SK-MEL-5 (cell line): ENCODE measurements at regions not wholly inside any gene's neighbourhood (a gene's known extent, or its start where the extent isn't known, plus 50 kb on each side); places are given as distances from the start of the nearest gene placed in this dataset.

Experiments used
- DNase-seq: peaks from one replicate; pipeline ENCODE4 v3.0.0-alpha.2; 2016; ENCODE audit warnings: low read depth, low spot score
- in situ Hi-C: cut with HindIII; loops from 2 replicates; pipeline ENCODE4 v1.10.0; 2016; ENCODE audit warnings: low sequenced_read_pairs, high pct_unique_total_duplicates, low pct_unique_long_range_greater_than_20kb

DNA sequence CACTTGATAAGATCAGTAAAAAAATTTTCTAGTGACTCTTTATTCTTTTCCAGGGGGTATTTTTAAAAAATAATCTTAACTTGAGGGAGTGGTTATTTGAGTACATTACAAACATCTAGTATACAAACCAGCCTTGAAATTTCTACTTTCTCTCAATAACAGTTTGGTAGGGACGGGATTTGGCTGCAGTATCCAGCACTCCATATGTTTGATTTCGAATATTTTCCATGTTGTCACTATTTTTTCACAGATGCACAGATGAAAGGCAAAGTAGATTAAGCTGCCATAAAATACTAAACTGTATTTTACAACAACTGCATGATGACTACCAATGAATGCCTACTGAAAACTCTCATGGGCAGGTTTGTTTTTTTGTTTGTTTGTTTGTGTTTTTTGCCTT is 225.0 kb downstream of the COX7B2 start:
- DNase-seq, result no peak
- in situ Hi-C loops, result no loop called here

DNA sequence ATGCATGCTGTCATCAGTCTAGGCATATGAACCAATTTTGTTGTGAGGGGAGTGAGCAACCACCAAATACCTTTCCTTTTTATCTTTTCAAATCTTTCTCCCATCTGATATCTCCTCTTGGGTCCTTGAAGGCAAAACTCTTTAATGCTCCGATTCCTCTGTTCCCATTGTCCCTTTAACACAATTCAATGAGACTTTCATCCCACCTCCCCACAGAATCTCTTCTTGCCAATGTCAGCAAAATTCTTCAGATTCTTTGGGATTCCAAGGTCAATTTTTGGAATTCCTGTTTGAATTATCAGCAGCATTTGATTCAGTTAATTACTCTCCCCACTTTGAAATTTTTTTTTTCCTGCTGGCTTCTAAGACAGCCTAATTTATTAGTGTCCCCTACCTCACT is 232.7 kb downstream of the COX7B2 start:
- no peak for DNase-seq
- in situ Hi-C loops, result no loop called here

DNA sequence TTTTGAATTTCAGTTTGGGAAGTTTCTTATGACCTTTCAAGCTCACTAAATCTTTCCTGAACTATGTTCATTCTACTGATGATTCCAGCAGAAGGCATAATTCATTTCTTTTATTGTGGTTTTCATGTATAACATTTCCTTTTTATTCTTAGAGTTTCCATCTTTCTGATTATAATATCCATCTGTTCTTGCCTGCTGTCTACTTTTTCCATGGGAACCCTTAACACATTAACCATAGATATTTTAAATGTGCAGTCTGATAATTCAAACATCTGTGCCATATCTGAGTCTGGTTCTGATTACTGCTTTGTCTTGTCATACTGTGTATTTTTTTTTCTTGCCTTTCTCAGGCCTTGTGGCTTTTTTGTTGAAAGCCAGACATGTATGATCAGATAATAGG is 234.7 kb downstream of the COX7B2 start:
- in situ Hi-C loops, result no loop called here

DNA sequence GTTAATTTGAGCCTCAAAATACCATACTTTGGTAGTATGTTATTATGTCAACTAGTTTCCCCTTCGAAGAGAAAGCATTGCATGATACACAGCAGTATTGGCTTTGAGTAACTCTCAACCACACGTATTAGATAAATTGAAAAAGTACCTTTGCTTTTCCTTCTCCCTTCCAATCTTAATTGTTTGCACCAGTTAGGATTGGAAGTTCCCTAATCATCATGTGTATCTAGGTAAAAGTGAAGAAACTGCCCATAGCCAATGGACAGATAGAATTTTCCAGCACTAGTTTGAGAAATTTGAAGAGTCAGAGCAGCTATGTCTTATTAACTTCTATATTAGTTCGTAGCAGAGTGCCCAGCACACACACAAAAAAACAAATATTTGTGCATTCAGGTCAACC is 241.3 kb downstream of the COX7B2 start:
- in situ Hi-C loops, result no loop called here
- DNase-seq, result peak; percentile 3

More for the DNA sequence above, 234.7 kb downstream of the COX7B2 start:
- no peak for DNase-seq

DNA sequence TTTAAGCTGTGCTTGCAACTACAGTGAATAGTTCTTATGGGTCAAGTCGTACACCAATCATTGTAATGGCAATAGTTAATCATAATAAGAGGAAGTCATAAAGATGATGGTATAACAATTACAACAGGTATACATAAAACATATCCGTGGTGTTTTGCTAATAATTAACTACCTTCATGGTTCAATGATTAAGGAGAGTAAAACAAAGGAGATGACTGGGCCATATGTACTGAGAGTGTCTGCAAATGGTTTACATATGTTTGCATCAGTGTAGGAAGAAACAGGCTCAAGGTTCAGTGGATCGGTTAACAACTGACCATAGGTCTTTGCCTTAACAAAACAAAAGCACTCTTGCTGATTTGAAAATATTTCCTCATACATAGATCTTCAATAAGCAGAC is 253.0 kb downstream of the COX7B2 start:
- in situ Hi-C loops, result no loop called here

DNA sequence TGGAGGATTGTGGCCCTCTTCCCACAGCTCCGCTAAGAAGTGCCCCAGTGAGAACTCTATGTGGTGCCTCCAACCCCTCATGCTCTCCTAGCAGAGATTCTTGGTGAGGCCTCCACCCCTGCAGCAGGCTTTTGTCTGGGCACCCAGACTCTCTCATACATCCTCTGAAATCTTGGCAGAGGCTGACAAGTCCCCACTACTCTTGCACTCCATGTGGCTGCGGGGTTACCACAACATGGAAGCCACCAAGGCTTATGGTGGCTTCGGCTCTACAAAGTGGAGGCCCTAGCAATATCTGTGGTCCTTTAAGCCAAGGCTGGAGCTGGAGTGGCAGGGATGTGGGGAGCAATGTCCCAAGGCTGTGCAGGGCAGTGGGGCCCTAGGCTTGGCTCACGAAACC is 255.2 kb downstream of the COX7B2 start:
- in situ Hi-C loops, result no loop called here
- no peak for DNase-seq

More for the DNA sequence above, 253.0 kb downstream of the COX7B2 start:
- no peak for DNase-seq

DNA sequence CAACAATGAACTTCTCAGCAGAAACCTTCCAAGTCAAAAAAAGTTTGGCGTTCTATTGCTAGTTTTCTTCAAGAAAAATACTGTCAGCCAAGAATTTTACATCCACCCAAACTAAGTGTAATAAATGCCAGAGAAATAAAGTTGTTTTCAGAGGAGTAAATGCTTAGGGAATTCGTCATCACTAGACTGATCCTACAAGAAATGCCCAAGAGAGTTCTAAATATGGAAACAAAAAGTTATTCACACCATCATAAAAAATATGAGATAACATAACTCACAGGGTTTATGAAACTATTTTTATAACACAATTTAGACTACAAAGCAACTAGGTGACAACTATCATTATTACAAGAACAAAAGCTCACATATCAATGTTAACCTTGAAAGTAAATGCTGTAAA is 259.5 kb upstream of the GABRA2 start:
- in situ Hi-C loops, result no loop called here
- no peak for DNase-seq

DNA sequence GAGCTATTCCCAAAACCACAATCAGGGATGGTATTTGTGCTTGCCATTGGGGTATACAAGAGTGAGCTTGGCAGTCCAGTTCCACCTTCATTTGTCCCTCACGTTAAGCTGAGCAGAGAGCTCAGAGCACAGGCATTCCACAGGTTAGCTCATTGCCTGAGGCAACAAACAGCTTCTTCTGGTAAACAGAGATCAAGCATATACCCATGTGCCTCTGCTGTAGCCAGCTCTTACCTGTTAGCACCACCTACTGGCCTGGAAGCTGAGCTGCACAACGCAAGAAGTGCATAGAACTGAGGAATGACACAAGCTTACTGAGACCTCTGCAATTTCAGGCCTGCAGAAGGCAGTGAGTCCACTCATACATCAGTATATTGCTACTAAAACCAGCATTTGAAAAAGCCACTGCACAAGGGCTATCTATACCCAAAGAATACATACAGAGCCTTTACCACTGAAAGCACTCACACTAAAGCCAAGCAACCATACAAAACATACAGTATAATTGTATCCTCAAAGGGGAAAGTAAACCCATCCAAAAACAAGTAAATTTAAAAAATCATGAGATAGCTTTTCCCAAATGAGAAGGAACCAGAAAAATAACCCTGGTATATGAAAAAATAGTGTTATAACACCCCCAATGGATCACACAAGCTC is 258.3 kb upstream of the GABRA2 start:
- in situ Hi-C loops, result no loop called here
- peak; percentile 82 for DNase-seq

DNA sequence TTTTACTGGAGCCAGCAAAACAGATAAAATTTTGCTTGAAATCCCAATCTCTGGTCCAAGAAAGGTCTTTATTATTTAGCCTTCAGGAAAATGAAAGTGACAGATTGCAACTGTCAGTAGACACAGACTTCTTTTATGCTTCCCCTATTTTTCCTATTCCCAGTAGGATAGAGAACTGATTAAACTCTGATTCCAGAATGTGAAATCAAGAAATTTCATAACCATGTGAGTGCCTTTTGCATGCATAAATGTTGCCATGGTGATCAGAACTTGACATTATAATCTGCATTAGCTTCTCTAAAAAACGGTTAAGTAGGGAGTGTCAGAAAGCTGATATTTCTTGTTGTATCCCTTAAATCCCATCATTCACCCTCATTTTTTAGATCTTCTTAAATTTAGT is 255.2 kb upstream of the GABRA2 start:
- no peak for DNase-seq
- in situ Hi-C loops, result no loop called here
